Activated CD8-positive, alpha-beta memory T cell treated with anti-CD3 and anti-CD28 coated beads, Interleukin-2, amount 50 U/mL, for 1 hour (primary cell): ENCODE measurements at regions not wholly inside any gene's neighbourhood (a gene's known extent, or its start where the extent isn't known, plus 50 kb on each side); places are given as distances from the start of the nearest gene placed in this dataset.
"Not testable (repeated sequence)": the region's sequence is repeated elsewhere in the genome, so short reads cannot be mapped to it uniquely, and the experiment has no call there.

ENCODE experiments used
- DNase-seq: peaks from one replicate; pipeline ENCODE4 v3.0.0-alpha.2; 2020; ENCODE audit errors: extremely low read depth

- no peak for DNase-seq
Measured at GRCh38 chrX:39472161-39472560, 625.6 kb downstream of the BCOR start.

GRCh38 chrX:39473812-39474211, 623.9 kb downstream of the BCOR start:
- no peak for DNase-seq

GRCh38 chrX:39475372-39475771, 622.4 kb downstream of the BCOR start:
- no peak for DNase-seq

- no peak for DNase-seq
Measured at GRCh38 chrX:39476604-39477021, 621.1 kb downstream of the BCOR start.

GRCh38 chrX:39477031-39477761, 620.6 kb downstream of the BCOR start:
- DNase-seq = no peak

- DNase-seq = no peak
Measured at GRCh38 chrX:39477762-39478120, 620.0 kb downstream of the BCOR start.

GRCh38 chrX:39479856-39480255, 617.9 kb downstream of the BCOR start:
- DNase-seq = no peak

GRCh38 chrX:39480963-39481362, 616.8 kb downstream of the BCOR start:
- no peak for DNase-seq

GRCh38 chrX:39481621-39482020, 616.1 kb downstream of the BCOR start:
- DNase-seq = no peak

GRCh38 chrX:39484159-39485068, 613.3 kb downstream of the BCOR start:
- no peak for DNase-seq

- DNase-seq = no peak
Measured at GRCh38 chrX:39487166-39487968, 610.4 kb downstream of the BCOR start.

GRCh38 chrX:39487969-39488330, 609.8 kb downstream of the BCOR start:
- no peak for DNase-seq

GRCh38 chrX:39491548-39492297, 606.0 kb downstream of the BCOR start:
- DNase-seq = peak; percentile 10

- no peak for DNase-seq
Measured at GRCh38 chrX:39492497-39493162, 605.1 kb downstream of the BCOR start.

- no peak for DNase-seq
Measured at GRCh38 chrX:39493168-39493567, 604.6 kb downstream of the BCOR start.

- DNase-seq = not testable (repeated sequence)
Measured at GRCh38 chrX:39497117-39497516, 600.6 kb downstream of the BCOR start.

- no peak for DNase-seq
Measured at GRCh38 chrX:39497702-39498265, 600.0 kb downstream of the BCOR start.

- DNase-seq = no peak
Measured at GRCh38 chrX:39499996-39500395, 597.8 kb downstream of the BCOR start.

GRCh38 chrX:39501822-39502221, 595.9 kb downstream of the BCOR start:
- DNase-seq = no peak

- DNase-seq = no peak
Measured at GRCh38 chrX:39502486-39502885, 595.3 kb downstream of the BCOR start.

GRCh38 chrX:39504227-39504626, 593.5 kb downstream of the BCOR start:
- no peak for DNase-seq
